ENCODE measurements at regions not wholly inside any gene's neighbourhood (a gene's known extent, or its start where the extent isn't known, plus 50 kb on each side); places are given as distances from the start of the nearest gene placed in this dataset.

GRCh38 chr2:8436585-8436984, 245.3 kb upstream of the ID2 start:
- H3K9ac ChIP-seq (ENCODE audit: low read length), result no peak overlapping the region
- H3K4me2 ChIP-seq (ENCODE audit: low read depth, low read length), result no peak overlapping the region
- H3F3A ChIP-seq (ENCODE audit: insufficient read depth, low read length), result no peaks in the 10 kb centered on the region
- no peaks in the 10 kb centered on the region for H3K79me2 ChIP-seq (ENCODE audit: low read length)
- H4K20me1 ChIP-seq (ENCODE audit: insufficient read depth, low read length), result no peaks in the 10 kb centered on the region
- DNase-seq, result no peak
- H3K27ac ChIP-seq (ENCODE audit: low read length), result no peak overlapping the region
- no peaks in the 10 kb centered on the region for H3K9me3 ChIP-seq (replicated peaks; ENCODE audit: insufficient read depth, low read length)
- H3K9me2 ChIP-seq (replicated peaks; ENCODE audit: insufficient read depth, low read length), result no peaks in the 10 kb centered on the region
- no peak overlapping the region for H2AFZ ChIP-seq (ENCODE audit: low read length)
- H3K27me3 ChIP-seq (replicated peaks; ENCODE audit: insufficient read depth, low read length), result no peaks in the 10 kb centered on the region
- TF ChIP-seq EZH2 (optimal IDR thresholded peaks at IDR 0.05; ENCODE audit: low read depth, low read length), result no peak
- TF ChIP-seq EZH2phosphoT487 (IDR thresholded peaks at IDR 0.05; ENCODE audit: low read length), result no peak
- no peak for TF ChIP-seq CTCF (IDR thresholded peaks at IDR 0.05; ENCODE audit: low read length)
- no peaks in the 10 kb centered on the region for H3K4me1 ChIP-seq (ENCODE audit: low read length)
- H3K4me3 ChIP-seq (ENCODE audit: low read length), result no peak overlapping the region
- H3K36me3 ChIP-seq (replicated peaks; ENCODE audit: insufficient read depth, low read length), result no peaks in the 10 kb centered on the region

GRCh38 chr2:8437228-8437948, 244.5 kb upstream of the ID2 start:
- H3K9me3 ChIP-seq (replicated peaks; ENCODE audit: insufficient read depth, low read length), result no peaks in the 10 kb centered on the region
- H3K4me2 ChIP-seq (ENCODE audit: low read depth, low read length), result no peak overlapping the region
- H3K27me3 ChIP-seq (replicated peaks; ENCODE audit: insufficient read depth, low read length), result no peaks in the 10 kb centered on the region
- no peak for DNase-seq
- no peaks in the 10 kb centered on the region for H3K4me1 ChIP-seq (ENCODE audit: low read length)
- no peak overlapping the region for H3K27ac ChIP-seq (ENCODE audit: low read length)
- no peaks in the 10 kb centered on the region for H3K36me3 ChIP-seq (replicated peaks; ENCODE audit: insufficient read depth, low read length)
- H4K20me1 ChIP-seq (ENCODE audit: insufficient read depth, low read length), result no peaks in the 10 kb centered on the region
- H3K9me2 ChIP-seq (replicated peaks; ENCODE audit: insufficient read depth, low read length), result no peaks in the 10 kb centered on the region
- H3K79me2 ChIP-seq (ENCODE audit: low read length), result no peaks in the 10 kb centered on the region
- H3K4me3 ChIP-seq (ENCODE audit: low read length), result no peak overlapping the region
- no peak overlapping the region for H3K9ac ChIP-seq (ENCODE audit: low read length)
- no peaks in the 10 kb centered on the region for H3F3A ChIP-seq (ENCODE audit: insufficient read depth, low read length)
- no peak overlapping the region for H2AFZ ChIP-seq (ENCODE audit: low read length)
- TF ChIP-seq EZH2 (optimal IDR thresholded peaks at IDR 0.05; ENCODE audit: low read depth, low read length), result no peak
- no peak for TF ChIP-seq CTCF (IDR thresholded peaks at IDR 0.05; ENCODE audit: low read length)
- no peak for TF ChIP-seq EZH2phosphoT487 (IDR thresholded peaks at IDR 0.05; ENCODE audit: low read length)

GRCh38 chr2:8437949-8438400, 243.9 kb upstream of the ID2 start:
- Histone ChIP-seq H3K4me2 (ENCODE audit: low read depth, low read length) (no peak overlapping the region), H3K9me2 (replicated peaks; ENCODE audit: insufficient read depth, low read length) (no peaks in the 10 kb centered on the region), H3F3A (ENCODE audit: insufficient read depth, low read length) (no peaks in the 10 kb centered on the region), H2AFZ (ENCODE audit: low read length) (no peak overlapping the region), H3K79me2 (ENCODE audit: low read length) (no peaks in the 10 kb centered on the region), H3K27me3 (replicated peaks; ENCODE audit: insufficient read depth, low read length) (no peaks in the 10 kb centered on the region), H4K20me1 (ENCODE audit: insufficient read depth, low read length) (no peaks in the 10 kb centered on the region), H3K27ac (ENCODE audit: low read length) (no peak overlapping the region), H3K9me3 (replicated peaks; ENCODE audit: insufficient read depth, low read length) (no peaks in the 10 kb centered on the region), H3K4me1 (ENCODE audit: low read length) (no peaks in the 10 kb centered on the region), H3K4me3 (ENCODE audit: low read length) (no peak overlapping the region), H3K9ac (ENCODE audit: low read length) (no peak overlapping the region), H3K36me3 (replicated peaks; ENCODE audit: insufficient read depth, low read length) (no peaks in the 10 kb centered on the region)
- DNase-seq, result no peak
- TF ChIP-seq CTCF (IDR thresholded peaks at IDR 0.05; ENCODE audit: low read length), result no peak
- TF ChIP-seq EZH2 (optimal IDR thresholded peaks at IDR 0.05; ENCODE audit: low read depth, low read length), result no peak
- no peak for TF ChIP-seq EZH2phosphoT487 (IDR thresholded peaks at IDR 0.05; ENCODE audit: low read length)
